ENCODE measurements at regions not wholly inside any gene's neighbourhood (a gene's known extent, or its start where the extent isn't known, plus 50 kb on each side); places are given as distances from the start of the nearest gene placed in this dataset.

DNA sequence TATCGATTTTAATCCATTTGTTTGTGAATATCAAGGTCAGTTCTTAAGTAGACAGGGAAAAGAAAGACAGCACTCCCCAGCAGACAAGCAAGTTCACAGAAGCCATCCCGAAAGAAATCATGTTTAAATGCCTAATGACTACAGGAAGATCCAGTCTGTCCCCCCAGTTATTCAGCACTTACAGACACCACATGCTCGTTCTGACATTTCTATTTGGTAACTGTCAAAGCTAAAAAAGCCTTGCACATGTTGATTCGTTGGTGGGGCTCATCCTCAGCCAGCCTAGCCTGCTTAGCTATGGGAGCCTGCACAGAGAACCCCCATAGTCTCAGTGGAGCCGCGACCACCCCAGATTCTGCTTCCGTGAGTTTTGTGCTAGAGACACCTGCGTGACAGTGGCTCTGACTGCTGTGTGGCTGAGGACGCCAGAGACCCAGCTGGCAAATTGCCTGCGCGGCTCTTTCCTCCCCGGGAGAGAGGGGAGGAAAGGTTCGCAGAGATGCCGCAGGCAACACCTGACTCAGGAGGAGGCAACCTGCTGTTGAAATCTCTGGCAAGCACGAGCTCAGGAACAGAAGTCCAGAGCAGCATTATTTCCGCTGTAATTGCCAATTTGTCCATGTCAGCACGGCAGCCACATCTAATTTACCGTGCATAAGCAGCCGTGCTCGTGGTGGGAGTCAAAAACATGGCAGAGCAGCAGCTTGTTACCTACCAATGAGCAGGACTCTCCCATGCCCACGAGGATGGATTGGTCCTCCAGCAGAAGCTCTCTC lies 194.2 kb downstream of the GPAM start:
- no peak for TF ChIP-seq CTCF (IDR thresholded peaks at IDR 0.05)
- TF ChIP-seq EP300 (IDR thresholded peaks at IDR 0.05) = no peak
